ENCODE measurements at regions not wholly inside any gene's neighbourhood (a gene's known extent, or its start where the extent isn't known, plus 50 kb on each side); places are given as distances from the start of the nearest gene placed in this dataset.
"Not testable (repeated sequence)": the region's sequence is repeated elsewhere in the genome, so short reads cannot be mapped to it uniquely, and the experiment has no call there.

GRCh38 chr10:7056216-7056615 lies 354.6 kb downstream of the SFMBT2 start:
- no peak for DNase-seq

- no peak for DNase-seq
Measured at GRCh38 chr10:7054915-7055314, 355.9 kb downstream of the SFMBT2 start.

- no peak for DNase-seq
Measured at GRCh38 chr10:7053195-7053594, 357.6 kb downstream of the SFMBT2 start.

GRCh38 chr10:7050024-7050423 lies 360.8 kb downstream of the SFMBT2 start:
- DNase-seq: not testable (repeated sequence)

GRCh38 chr10:7048061-7048460 lies 362.8 kb downstream of the SFMBT2 start:
- DNase-seq: no peak

- no peak for DNase-seq
Measured at GRCh38 chr10:7046615-7047014, 364.2 kb downstream of the SFMBT2 start.

GRCh38 chr10:7045891-7046599 lies 364.8 kb downstream of the SFMBT2 start:
- peak; percentile 26 for DNase-seq

GRCh38 chr10:7043055-7043653 lies 367.7 kb downstream of the SFMBT2 start:
- DNase-seq: no peak

GRCh38 chr10:7042419-7043054 lies 368.3 kb downstream of the SFMBT2 start:
- no peak for DNase-seq

- no peak for DNase-seq
Measured at GRCh38 chr10:7042000-7042399, 368.8 kb downstream of the SFMBT2 start.

- no peak for DNase-seq
Measured at GRCh38 chr10:7040681-7041080, 370.2 kb downstream of the SFMBT2 start.

GRCh38 chr10:7039859-7040258 lies 371.0 kb downstream of the SFMBT2 start:
- no peak for DNase-seq

GRCh38 chr10:7038416-7038815 lies 372.4 kb downstream of the SFMBT2 start:
- no peak for DNase-seq

GRCh38 chr10:7037434-7037833 lies 373.4 kb downstream of the SFMBT2 start:
- DNase-seq: not testable (repeated sequence)

GRCh38 chr10:7036951-7037350 lies 373.9 kb downstream of the SFMBT2 start:
- no peak for DNase-seq

- no peak for DNase-seq
Measured at GRCh38 chr10:7035126-7035761, 375.6 kb downstream of the SFMBT2 start.

- no peak for DNase-seq
Measured at GRCh38 chr10:7033031-7033430, 377.8 kb downstream of the SFMBT2 start.

- no peak for DNase-seq
Measured at GRCh38 chr10:7030134-7030855, 380.5 kb downstream of the SFMBT2 start.

- no peak for DNase-seq
Measured at GRCh38 chr10:7029672-7030071, 381.2 kb downstream of the SFMBT2 start.

- no peak for DNase-seq
Measured at GRCh38 chr10:7028809-7029166, 382.0 kb downstream of the SFMBT2 start.

- DNase-seq: no peak
Measured at GRCh38 chr10:7027913-7028808, 382.7 kb downstream of the SFMBT2 start.
